GM12874 (cell line): ENCODE measurements at regions not wholly inside any gene's neighbourhood (a gene's known extent, or its start where the extent isn't known, plus 50 kb on each side); places are given as distances from the start of the nearest gene placed in this dataset.

Experiments
- TF ChIP-seq, protein P1 (sequence below): IDR thresholded peaks from 2 replicates; pipeline ENCODE4 v1.5.1; 2011; ENCODE audit warnings: low read depth, mild to moderate bottlenecking, control low read depth, low read length, moderate library complexity; ENCODE audit not compliant: insufficient read depth

DNA sequence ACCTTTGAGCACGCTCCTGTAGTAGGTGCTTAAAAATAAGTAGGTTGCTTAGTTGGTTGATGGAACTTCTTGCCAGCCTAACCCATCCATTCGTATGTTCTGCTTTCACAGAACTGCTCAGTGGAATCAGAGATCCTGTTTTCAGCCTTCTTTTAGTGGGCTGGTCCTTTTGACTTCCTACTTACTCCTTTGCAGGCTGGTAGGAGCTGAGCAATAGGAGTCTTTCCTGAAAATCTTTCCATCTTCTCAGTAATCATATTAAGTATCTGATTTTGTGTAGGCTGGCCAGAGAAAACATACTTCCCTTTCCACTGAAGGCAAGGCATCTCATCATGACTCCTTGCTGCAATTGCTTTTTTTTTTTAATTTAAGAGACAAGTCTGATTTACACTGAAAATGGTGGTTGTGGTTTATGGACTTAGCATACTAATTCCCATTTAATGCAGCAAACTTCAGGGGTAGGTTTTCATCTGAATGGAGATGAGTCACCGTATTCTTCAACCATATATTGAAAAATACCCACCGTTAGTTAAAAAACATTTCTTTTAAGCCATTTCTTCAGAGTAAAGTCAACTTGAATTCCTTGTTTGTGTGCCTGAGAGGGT, 208.0 kb downstream of the ZNF365 start:
- TF ChIP-seq, protein P1, sequence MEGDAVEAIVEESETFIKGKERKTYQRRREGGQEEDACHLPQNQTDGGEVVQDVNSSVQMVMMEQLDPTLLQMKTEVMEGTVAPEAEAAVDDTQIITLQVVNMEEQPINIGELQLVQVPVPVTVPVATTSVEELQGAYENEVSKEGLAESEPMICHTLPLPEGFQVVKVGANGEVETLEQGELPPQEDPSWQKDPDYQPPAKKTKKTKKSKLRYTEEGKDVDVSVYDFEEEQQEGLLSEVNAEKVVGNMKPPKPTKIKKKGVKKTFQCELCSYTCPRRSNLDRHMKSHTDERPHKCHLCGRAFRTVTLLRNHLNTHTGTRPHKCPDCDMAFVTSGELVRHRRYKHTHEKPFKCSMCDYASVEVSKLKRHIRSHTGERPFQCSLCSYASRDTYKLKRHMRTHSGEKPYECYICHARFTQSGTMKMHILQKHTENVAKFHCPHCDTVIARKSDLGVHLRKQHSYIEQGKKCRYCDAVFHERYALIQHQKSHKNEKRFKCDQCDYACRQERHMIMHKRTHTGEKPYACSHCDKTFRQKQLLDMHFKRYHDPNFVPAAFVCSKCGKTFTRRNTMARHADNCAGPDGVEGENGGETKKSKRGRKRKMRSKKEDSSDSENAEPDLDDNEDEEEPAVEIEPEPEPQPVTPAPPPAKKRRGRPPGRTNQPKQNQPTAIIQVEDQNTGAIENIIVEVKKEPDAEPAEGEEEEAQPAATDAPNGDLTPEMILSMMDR = no peak

DNA sequence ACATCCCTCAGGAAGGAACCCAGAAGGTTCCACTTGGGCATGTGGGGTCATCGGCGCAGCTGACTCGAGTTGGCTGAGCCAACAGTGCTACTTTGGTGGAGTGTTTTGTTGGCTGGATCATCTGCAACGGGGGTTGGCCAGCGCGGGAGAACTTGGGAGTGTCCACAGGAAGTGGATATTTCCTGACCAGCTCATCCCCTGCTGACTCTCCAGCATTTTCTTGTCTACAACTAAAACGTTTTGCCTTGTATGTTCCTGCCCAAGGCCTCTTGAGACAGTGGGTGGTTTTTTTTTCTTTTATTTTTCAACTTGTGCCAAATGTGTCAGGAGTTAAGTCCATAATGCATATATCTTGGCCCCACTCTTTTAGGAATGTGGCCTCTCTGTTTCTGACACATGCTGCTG, 208.6 kb downstream of the ZNF365 start:
- TF ChIP-seq, protein P1 = no peak

DNA sequence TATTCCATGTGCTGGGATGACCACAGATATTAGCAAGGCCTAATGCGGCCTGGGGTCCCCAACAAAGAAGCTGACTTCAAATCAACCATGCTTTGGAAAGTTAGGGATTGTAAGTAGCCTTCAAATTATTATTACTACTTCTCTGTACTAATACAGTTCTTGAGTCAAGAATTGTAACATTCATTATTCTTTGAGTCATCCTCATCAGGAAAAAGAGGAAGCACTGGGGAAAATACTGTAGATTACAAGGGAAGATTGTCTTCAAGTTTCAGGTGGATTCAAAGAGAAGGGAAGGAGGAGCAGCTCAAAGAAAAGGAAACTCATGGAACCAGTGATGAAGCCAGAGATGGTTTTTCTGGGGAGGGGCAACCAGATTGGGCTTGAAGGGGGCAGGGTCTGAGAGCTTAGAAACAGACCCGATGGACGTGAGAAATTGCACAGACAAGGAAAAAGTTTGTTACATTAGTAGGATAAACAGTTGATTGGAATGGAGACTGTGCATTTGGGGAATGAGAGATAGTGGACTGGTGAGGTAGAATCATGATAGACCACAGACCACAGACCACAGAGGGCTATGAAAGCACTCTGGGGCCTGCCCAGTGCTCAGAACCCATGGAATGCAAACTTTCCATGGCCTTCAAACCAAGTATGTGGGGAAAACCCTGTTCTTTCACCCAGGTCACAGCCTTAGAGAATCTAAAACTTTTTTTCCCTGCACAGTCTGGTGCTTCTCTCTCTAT, 209.9 kb downstream of the ZNF365 start:
- TF ChIP-seq, protein P1 = no peak

DNA sequence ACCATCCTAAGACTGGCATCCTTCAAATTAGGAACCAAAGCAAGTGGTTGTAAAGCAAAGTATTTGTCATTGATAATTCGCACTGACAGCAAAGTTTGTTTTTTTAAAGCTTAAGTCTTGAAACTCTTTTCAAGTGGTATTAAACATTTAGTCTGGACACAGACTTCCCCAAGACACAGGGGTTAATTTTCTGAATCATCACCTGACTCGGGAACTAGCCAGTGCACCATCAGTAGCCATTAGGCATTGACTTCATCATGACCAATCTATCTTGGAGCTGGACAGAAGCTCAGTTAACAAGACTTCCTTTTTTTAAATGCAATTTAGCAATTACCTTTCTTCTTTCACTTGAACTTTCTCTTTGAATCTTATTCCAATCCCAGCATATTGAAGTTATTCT, 210.6 kb downstream of the ZNF365 start:
- TF ChIP-seq, protein P1 = no peak

DNA sequence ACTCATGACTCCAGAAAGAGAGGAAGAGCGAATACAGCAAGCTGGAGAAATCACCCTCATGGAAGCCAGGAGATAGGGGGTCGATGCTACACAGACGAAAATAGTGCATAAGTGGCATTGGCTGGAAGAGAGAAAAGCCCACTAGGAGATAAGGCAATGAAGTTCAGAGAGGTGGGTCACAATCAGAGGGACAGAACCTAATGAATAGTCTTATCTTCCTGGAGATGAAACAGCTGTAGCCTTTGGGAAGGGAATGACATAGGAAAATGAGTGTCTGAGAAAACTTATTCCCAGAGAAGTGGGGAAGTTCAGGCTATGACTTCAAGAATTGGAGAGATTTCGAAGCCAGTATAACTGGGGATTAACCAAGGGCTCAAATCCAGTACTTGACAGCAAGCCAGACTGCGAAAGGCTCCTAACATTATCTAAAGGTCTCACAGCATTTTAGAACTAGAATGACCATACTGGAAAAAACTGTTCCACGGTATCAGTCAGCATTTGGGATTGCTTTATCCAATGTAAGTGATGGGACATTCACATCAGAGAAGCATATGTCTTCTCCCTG, 211.1 kb downstream of the ZNF365 start:
- TF ChIP-seq, protein P1 = no peak

DNA sequence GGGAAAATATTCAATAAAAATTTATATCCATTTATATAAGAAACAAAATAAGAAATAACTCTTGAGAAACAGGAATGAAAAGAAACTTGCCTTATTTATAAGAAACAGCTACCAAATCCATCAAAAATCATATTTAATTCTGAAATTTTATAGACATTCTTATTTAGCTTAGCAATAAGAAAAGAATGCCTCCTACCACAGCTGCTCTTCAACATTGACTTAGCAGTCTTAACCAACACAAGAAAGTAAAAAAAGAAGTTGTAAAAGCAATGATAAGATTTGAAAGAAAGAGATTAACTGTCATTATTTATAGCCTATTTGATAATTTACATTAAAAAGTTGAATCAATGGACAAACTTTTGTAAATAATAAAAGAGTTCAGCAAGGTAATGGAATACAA, 212.8 kb downstream of the ZNF365 start:
- TF ChIP-seq, protein P1 = no peak

DNA sequence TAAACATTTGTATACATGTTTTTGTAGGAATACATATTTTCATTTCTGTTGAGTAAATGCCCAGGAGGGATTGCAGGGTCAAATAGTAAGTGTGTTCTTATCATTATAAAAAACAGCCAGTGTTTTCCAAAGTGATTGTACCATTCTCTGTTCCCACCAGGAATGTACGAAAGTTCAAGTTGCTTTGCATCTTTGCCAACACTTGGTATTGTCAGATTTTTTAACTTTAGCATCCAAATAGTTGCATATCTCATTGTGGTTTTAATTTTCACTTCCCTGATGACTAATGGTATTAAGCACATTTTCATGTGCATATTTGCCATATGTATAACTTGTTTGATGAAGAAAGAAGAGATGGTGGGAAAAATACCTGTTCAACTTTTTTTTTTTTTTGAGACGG, 213.9 kb downstream of the ZNF365 start:
- TF ChIP-seq, protein P1 = no peak
